ENCODE measurements at regions not wholly inside any gene's neighbourhood (a gene's known extent, or its start where the extent isn't known, plus 50 kb on each side); places are given as distances from the start of the nearest gene placed in this dataset. TPM values are rescaled to one million over a fixed set of nuclear protein-coding genes. Genes with fewer than 3 reads are reported as not detected.

DNA sequence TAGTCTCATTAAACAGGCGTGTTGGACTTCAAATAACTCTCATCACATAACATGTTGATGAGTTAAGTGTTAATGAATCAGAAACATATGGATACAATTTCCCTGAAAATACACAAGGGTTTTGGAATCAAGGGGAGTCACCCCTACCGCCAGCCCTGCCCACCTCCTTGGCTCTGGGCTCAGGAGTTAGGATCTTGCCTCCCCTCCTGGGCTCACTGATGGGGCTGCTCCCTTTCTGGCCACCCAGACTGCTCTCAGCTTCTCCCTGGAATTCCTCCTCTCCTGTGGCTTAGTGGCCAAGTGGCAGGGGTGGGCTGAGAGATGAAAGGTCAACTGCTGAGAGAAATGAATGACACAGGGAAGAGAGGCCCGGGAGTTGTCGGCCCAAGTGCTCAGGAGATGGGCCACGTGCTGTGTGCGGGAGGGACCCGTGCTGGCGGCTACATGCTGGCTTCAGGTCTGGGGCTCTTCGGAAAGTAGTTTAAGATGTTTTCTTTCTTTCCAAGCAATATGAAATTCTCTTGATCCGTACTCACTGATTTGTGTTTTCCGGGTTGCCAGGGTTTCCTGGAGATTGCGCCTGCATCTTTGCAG, 55.8 kb upstream of the TNP1 start:
- no peaks in the 10 kb centered on the region for H3K27me3 ChIP-seq (ENCODE audit: control insufficient read depth, insufficient read depth, low read length)
- TF ChIP-seq, protein P1, sequence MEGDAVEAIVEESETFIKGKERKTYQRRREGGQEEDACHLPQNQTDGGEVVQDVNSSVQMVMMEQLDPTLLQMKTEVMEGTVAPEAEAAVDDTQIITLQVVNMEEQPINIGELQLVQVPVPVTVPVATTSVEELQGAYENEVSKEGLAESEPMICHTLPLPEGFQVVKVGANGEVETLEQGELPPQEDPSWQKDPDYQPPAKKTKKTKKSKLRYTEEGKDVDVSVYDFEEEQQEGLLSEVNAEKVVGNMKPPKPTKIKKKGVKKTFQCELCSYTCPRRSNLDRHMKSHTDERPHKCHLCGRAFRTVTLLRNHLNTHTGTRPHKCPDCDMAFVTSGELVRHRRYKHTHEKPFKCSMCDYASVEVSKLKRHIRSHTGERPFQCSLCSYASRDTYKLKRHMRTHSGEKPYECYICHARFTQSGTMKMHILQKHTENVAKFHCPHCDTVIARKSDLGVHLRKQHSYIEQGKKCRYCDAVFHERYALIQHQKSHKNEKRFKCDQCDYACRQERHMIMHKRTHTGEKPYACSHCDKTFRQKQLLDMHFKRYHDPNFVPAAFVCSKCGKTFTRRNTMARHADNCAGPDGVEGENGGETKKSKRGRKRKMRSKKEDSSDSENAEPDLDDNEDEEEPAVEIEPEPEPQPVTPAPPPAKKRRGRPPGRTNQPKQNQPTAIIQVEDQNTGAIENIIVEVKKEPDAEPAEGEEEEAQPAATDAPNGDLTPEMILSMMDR (IDR thresholded peaks at IDR 0.05; ENCODE audit: insufficient read depth, low read depth, low read length), result no peak
- H3K4me3 ChIP-seq (ENCODE audit: low read depth, low read length), result no peak overlapping the region
- no peak for DNase-seq (ENCODE audit: low read depth)
- no peaks in the 10 kb centered on the region for H3K36me3 ChIP-seq (ENCODE audit: control insufficient read depth, insufficient read depth, low read length)
- ChIA-PET POLR2A (no interaction called here), CTCF (no interaction called here)

DNA sequence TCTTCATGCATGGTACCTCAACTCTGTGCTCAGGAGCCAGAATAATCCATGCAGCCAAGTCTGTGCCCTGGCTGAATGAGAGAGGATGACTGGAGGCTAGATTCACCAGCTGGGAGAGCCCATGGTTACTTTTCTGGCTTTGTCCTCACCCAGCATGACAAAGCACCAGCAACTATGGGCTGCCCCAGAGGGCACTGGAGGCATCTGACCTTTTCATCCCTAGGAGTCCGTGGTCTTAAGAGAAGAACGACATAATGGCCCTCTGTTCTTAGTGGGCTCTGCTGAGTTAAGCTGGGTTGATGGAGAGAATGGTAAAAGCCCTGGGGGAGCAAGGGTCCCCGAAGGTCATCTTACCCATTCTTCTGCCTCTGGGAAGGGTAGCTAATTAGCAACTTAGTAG, 54.6 kb upstream of the TNP1 start:
- H3K27me3 ChIP-seq (ENCODE audit: control insufficient read depth, insufficient read depth, low read length), result no peaks in the 10 kb centered on the region
- TF ChIP-seq, protein P1 (IDR thresholded peaks at IDR 0.05; ENCODE audit: insufficient read depth, low read depth, low read length), result no peak
- CTCF ChIA-PET, result no interaction called here
- no peaks in the 10 kb centered on the region for H3K36me3 ChIP-seq (ENCODE audit: control insufficient read depth, insufficient read depth, low read length)
- POLR2A ChIA-PET, result no interaction called here
- no peak for DNase-seq (ENCODE audit: low read depth)
- no peak overlapping the region for H3K4me3 ChIP-seq (ENCODE audit: low read depth, low read length)

DNA sequence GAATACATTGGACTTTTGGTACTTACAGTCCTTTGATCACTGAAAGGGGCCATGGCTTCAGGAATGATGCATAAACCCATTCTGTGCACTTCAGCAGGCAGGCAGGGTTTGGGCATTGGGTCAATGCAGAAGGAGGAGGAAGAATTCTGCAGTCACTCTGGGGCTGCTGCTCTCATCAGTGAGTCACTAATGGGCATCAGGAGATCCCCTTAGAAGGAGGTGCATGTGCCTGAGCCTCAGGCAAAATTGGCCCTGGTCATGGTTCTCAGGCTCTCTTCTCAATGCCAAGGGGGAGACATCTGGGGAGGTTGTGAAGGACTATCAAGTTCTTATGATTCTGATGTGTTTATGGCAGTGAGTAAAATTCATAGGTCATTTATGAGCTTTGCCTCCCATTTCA, 52.0 kb upstream of the TNP1 start:
- TF ChIP-seq, protein P1 (IDR thresholded peaks at IDR 0.05; ENCODE audit: insufficient read depth, low read depth, low read length), result no peak
- no peaks in the 10 kb centered on the region for H3K27me3 ChIP-seq (ENCODE audit: control insufficient read depth, insufficient read depth, low read length)
- H3K36me3 ChIP-seq (ENCODE audit: control insufficient read depth, insufficient read depth, low read length), result no peaks in the 10 kb centered on the region
- peak; percentile 27 for DNase-seq (ENCODE audit: low read depth)
- no peak overlapping the region for H3K4me3 ChIP-seq (ENCODE audit: low read depth, low read length)
- POLR2A ChIA-PET, result no interaction called here
- CTCF ChIA-PET, result no interaction called here

DNA sequence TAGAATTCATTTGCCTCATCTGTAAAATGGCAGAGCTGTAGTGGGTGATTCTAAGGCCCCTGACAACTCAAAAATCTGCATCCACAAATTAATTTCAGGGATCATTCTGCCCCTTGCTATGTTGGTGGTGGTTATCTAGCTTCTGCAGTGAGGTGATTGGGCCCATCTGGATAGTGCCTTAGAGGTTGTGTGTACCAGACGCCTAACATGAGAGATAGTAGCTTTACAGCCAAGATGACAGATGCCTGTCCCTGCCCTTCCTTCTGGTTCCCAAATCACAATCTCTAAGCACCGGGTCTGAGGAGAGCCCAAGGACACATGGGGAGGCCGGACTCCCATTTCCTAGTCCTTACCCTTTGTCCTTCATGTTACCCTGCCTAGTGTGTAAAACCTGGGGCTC, 51.1 kb upstream of the TNP1 start:
- no peaks in the 10 kb centered on the region for H3K36me3 ChIP-seq (ENCODE audit: control insufficient read depth, insufficient read depth, low read length)
- no peaks in the 10 kb centered on the region for H3K27me3 ChIP-seq (ENCODE audit: control insufficient read depth, insufficient read depth, low read length)
- TF ChIP-seq, protein P1 (IDR thresholded peaks at IDR 0.05; ENCODE audit: insufficient read depth, low read depth, low read length), result no peak
- ChIA-PET POLR2A (no interaction called here), CTCF (interaction anchor here (0.6 to 1.4 kb wide), 2 partner anchors 11 to 20 kb away, joined by 3 to 5 read pairs; no protein-coding TSS in a partner anchor)
- DNase-seq (ENCODE audit: low read depth), result no peak
- no peak overlapping the region for H3K4me3 ChIP-seq (ENCODE audit: low read depth, low read length)

DNA sequence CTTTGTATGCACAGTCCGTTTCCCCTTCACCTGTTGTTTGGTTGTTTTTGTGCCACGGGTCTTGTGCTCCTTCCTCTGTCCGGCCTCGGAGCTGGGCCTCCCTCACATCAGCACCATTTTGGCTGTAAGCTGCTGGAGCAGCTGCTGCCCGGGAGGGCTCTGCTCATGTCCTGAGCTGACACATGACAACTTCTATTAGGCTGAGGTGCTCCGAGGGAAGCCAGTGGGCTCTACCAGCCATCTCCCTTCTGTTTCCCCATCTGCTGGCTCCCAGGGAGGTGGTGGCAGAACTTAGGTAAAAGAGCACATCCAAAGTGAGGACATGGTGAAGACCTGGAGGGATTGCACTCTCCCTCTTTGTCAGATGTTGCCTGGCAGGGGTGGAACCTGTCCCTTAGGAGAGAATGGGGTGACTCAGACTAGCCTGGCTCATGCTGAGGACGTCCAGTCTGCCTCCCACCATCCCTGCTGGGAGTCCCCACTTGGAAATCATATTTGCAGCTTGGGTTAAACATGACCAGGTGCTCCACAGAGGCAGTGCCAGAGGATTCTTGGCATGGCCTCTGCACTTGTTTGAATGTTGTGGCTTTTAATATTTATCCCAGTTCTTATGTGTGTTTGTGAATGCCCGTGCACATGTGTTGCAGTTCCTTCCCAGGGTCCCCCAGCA, 49.8 kb upstream of the TNP1 start:
- POLR2A ChIA-PET, result no interaction called here
- no peak overlapping the region for H3K4me3 ChIP-seq (ENCODE audit: low read depth, low read length)
- TF ChIP-seq, protein P1 (IDR thresholded peaks at IDR 0.05; ENCODE audit: insufficient read depth, low read depth, low read length), result no peak
- DNase-seq (ENCODE audit: low read depth), result no peak
- no peaks in the 10 kb centered on the region for H3K27me3 ChIP-seq (ENCODE audit: control insufficient read depth, insufficient read depth, low read length)
- H3K36me3 ChIP-seq (ENCODE audit: control insufficient read depth, insufficient read depth, low read length), result no peaks in the 10 kb centered on the region
- CTCF ChIA-PET, result interaction anchor here (1.4 kb wide), 1 partner anchor 10 kb away, joined by 3 read pairs; no protein-coding TSS in a partner anchor

Small RNAs in the stretch of these regions (small RNA-seq; reads per million reads assigned to genes)
- gene RF01983 (ENCODE audit: insufficient read length, low read depth, low replicate concordance), result not detected

Data from BJ (cell line).